Right lobe of liver (tissue), 4 donors: ENCODE measurements at regions not wholly inside any gene's neighbourhood (a gene's known extent, or its start where the extent isn't known, plus 50 kb on each side); places are given as distances from the start of the nearest gene placed in this dataset.

Source experiments
- POLR2A ChIP-seq: fragments of 450-650 bp; IDR thresholded peaks from one replicate; pipeline ENCODE4 v1.6.1; 2017; ENCODE audit warnings: antibody characterized with exemption, mild to moderate bottlenecking
- TF ChIP-seq, protein P1 (sequence below), 4 donors: fragments of 200-600 bp in 3 of 4; fragments of 450-650 bp in 1 of 4; IDR thresholded peaks; one replicate each; pipeline versions ENCODE4 v1.5.1 to v1.8.0; 2016 to 2022; ENCODE audit warnings: antibody characterized with exemption in 4 of 4, mild to moderate bottlenecking in 2 of 4
- donor health status: DM: no; HTN: no; CAD: no.
- donor health status: DM: no; HTN: no; CAD: no.
- donor health status: DM: no; HTN: yes; CAD: no.

DNA sequence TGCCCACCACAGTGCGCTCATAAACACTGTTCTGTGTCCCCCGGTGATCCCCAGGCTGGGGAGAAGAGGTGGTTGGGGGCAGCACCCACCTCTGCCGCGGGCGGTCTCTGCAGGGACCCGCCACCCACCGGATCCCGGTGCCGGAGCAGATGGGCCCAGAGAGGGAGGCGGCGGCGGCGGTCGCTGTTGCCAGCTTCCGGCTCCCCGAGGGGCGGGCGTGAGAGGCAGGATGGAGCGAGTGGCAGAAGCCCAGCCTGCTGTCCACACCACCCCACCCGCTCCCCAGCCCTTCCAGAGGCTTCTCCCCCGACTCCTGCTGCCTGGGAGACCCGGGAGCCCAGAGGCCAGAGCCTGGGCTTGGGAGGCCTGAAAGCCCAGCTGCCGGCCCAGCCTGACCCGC lies 142.6 kb upstream of the CIBAR2 start:
- TF ChIP-seq, protein P1, sequence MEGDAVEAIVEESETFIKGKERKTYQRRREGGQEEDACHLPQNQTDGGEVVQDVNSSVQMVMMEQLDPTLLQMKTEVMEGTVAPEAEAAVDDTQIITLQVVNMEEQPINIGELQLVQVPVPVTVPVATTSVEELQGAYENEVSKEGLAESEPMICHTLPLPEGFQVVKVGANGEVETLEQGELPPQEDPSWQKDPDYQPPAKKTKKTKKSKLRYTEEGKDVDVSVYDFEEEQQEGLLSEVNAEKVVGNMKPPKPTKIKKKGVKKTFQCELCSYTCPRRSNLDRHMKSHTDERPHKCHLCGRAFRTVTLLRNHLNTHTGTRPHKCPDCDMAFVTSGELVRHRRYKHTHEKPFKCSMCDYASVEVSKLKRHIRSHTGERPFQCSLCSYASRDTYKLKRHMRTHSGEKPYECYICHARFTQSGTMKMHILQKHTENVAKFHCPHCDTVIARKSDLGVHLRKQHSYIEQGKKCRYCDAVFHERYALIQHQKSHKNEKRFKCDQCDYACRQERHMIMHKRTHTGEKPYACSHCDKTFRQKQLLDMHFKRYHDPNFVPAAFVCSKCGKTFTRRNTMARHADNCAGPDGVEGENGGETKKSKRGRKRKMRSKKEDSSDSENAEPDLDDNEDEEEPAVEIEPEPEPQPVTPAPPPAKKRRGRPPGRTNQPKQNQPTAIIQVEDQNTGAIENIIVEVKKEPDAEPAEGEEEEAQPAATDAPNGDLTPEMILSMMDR (IDR thresholded peaks at IDR 0.05), result no peak
- TF ChIP-seq POLR2A, result no peak
